ENCODE measurements at regions not wholly inside any gene's neighbourhood (a gene's known extent, or its start where the extent isn't known, plus 50 kb on each side); places are given as distances from the start of the nearest gene placed in this dataset.

DNA sequence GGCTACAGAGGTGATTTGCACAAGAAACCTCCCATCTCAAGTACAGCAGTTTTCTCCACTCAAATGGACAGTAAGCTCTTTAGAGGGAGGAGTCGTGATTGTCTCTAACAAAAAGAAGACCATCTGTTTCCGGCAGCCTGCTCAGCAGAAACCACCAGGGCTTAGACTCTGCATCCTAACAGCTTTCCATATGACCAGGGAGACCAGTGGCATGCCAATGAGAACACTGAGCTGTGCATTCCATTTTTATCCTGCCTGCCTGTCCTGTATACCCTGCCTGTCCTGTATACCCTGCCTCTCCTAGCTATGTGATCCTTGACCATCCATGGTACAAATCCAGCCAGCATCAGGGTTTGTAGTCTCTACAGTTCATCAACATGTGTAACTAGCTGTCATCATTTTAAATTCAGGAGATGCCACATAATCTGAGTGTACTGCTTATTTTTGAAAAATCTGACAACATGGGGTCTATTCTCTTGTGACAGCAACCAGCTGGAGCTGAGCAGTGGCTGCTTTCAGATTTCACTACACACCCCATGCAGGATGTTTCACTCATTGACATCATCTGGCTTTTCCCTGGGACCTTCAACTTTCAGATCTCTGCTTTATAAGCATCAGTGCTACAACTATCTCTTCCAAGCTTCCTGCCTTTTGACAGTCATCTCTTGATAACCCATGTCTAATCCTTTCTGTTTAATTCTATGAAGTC is 50.5 kb upstream of the POU2AF2 start:
- no peak for DNase-seq

DNA sequence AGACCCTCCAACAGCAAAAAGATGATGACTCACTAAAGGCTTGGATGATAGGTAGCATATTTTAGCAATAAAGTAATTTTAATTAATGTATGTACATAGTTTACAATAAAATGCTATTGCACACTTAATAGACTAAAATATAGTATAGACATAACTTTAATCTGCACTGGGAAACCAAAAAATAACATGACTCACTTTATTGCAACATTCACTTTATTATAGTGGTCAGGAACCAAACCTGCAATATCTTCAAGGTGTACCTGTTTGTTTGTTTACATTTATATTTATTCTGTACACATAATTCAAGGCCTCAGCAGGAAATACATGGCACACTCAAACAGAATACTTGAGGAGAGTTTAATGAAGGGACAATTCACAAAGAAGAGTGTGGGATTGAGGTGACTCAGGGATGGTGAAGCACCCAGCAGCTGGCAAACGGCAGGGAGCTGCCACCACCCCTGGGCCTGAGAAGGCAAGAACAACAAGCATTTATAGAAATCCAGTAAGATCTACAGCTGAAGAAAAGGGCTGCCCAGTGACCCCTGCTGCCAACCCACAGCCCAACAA is 51.5 kb upstream of the POU2AF2 start:
- DNase-seq, result no peak

DNA sequence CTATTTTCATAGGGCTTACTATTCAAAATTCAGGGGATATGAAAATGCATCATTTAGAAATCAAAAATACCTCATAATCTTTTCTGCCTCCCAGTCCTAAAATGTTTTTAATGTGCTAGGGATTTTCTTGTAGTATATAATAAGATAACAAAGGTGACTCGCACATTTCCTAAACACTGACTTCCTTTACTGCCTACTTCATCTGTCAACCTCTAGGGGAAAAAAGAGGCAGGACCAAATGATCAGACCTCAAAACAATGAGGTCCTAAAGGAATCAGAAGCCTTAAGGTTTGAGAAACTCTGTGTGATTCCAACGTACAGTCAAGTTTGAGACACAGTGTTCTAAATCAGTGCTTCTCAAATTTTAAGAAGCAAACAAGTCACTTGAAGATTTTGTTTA is 56.1 kb upstream of the POU2AF2 start:
- no peak for DNase-seq

DNA sequence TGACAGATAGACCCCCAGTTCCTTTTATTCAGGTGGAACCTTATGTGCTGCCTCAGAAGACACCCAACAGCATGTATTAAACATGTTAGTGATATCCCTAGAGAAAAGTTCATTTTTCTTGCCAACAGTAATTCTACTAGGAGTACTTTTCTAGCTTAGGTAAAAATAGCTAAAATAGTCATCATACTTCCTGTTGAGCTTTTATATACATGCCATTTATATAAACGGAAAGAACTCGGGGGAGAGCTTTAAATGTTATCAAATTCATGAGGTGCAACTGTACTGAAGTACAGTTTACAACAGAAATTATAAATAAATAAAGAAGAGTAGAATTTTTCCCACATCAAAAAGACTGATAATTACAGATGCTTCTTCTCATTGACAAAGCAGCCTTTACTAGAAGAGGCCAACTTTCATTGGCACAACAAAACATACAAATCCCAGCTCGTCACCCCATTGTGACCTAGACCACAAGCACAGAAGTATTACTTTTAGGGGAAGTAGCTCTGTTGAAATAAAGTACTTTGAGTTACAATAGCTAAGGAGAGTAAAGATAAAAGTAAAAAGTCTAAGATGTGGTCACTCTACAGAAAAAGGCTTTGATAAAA is 59.1 kb upstream of the POU2AF2 start:
- DNase-seq, result no peak

DNA sequence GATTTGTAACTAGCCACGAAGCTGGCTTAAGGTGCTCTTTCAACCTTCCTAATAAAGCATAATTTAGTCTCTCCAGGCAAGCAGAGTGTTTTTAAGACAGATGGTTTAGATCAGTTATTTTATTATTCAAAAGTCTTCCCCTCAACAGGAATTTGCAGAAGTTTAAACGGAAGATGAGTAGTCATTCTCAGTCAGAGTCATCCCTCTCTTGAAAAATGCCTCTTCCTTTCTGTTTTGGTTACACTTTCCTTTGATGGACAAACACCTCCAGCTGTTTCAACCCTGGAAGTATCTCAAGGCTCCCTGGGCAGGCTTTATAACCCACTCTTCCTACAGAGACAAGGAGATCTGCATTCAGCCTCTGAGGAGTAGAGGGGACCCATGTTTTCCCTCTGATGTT is 60.3 kb upstream of the POU2AF2 start:
- no peak for DNase-seq

DNA sequence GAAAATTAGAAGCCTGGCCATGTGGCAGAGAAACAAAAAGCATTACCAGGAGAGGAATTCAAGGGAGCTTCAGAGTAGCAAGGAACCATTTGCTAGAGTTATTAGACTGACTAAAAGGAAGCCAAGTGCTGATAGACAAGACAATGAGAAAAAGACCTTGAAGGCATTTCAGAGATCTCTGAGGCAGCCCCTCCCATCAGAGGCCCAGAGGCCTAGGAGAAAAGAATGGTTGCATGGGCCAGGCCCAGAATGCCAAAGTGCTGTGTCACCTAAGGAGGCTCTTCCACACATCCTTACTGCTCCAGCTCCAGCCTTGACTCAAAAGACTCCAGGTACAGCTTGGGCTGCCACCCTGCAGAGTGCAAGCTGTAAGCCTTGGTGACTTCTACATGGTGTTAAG is 61.8 kb upstream of the POU2AF2 start:
- no peak for DNase-seq

DNA sequence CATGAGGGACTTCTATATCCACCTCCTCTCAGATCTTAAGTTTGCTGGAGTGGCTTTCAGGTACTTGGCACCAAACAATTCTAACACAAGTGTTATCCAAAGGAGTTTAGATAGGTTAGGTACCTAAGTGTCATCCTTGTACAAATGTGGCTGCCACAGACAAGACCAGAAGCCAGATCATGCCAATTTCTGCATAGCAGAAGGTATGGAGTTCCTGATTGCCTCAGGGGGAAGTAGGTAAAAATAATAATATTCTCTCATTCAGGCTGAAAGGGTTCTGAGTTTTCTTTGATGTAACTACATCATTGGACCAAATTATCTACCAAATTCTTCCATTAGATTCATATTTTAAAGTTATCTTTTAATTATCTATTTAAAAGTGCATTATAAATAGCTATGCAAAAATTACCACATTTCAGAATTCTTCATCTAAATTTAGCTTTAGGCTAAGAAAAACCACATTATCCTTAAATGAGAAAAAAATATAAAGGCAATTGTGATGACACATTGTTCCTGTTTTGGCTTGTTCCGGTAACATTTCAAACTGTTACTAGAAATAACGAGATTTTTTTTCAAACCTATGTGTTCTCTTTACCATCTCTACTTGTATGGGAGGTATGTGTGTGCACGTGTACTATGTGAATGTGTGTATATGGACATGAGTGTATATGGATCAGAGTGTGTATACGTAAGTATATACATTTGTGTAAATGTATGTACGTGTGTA is 66.2 kb upstream of the POU2AF2 start:
- no peak for DNase-seq

DNA sequence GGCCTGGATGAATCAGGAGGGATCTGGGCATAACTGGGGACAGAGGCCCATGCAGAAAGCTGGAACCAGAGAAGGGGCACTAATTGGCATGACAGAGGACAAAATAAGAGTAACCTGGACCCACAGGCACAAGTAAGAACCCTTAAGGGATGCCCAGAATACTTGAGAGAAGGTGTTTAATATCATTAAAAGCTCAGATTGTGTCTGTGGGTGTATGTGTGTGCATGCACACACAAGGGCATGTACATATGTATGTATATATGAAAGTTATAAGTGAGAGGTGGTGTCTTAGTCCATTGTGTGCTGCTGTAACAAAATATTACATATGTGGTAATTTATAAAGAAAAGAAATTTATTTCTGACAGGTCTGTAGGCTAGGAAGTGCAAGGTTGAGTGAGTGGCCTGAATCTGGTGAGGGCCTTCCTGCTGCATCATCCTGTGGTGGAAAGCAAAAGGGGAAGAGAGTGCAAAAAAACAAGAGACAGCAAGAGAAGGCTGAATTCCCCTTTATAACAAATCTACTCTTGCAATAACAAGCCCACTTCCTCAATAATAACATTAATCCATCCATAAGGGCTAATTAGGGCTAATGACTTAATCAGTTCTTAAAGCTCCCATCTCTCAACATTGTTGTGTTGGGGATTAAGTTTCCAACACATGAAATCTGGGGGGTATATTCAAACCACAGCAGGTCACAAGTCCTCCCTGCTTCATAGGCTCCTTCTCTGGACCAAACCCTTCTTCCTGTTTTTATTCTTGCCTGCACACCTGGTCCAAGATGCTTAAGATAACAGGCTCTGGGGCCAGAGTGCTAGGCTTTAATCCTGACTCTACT is 68.3 kb upstream of the POU2AF2 start:
- no peak for DNase-seq

DNA sequence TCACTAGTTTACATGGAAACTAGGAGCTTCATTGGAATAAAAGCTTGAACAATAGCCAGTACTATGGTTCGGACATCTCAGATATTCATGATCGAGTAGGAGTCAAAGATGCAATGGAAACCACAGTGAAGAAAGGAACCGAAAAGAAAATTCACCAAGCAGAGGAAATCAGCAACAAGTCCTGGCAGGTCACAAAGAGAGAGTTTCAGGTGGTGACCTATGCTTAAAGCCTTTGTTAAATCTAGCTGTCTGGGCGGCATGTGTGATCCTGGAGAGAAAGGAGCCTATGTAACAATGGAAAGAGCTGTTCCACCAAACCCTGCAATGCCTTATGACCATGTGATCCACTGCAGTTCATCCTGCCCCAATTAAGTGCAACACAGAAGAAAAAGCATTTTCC is 68.9 kb upstream of the POU2AF2 start:
- no peak for DNase-seq

DNA sequence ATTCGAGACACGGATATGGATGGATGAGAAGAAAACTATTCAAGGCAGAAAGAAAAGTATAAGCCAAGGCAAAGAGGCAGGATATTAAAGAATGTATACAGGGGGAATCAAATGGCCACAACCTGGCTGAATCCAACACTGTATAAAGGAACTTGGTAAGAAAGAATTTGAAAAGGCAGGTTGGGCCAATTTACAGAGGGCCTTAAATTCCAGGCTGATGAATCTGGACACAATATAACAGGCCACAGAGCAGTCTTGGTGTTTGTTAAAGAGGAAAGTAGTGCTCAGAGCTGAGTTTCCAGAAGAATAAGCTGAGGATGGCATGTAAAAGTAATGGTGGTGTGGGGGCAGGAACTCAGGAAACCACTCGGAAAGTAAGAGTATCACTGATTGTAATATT is 72.3 kb upstream of the POU2AF2 start:
- no peak for DNase-seq

DNA sequence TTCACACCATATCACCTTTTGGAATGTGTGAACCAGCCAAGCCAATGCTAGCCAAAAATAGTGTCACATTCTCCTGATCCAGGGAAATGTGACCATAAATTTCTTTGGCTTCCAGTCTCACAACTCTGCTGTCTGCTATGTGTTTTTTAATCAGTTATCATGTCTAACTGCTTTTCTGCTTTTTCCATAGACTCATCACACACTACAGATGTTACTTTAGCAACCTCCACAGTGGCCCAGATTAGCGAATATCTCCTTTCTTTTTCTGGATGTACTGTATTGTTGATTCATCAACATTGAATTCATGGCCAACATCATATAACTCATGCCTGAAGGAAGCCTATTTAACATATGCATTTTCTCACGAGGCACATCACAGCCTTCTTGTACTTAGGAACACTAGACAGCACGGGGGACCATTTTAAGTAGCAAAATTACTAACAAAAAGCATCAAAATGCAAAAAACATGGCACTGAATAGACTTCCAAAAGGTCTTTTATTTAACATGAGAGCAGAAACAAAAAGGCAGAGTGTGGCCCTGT is 73.1 kb upstream of the POU2AF2 start:
- no peak for DNase-seq

DNA sequence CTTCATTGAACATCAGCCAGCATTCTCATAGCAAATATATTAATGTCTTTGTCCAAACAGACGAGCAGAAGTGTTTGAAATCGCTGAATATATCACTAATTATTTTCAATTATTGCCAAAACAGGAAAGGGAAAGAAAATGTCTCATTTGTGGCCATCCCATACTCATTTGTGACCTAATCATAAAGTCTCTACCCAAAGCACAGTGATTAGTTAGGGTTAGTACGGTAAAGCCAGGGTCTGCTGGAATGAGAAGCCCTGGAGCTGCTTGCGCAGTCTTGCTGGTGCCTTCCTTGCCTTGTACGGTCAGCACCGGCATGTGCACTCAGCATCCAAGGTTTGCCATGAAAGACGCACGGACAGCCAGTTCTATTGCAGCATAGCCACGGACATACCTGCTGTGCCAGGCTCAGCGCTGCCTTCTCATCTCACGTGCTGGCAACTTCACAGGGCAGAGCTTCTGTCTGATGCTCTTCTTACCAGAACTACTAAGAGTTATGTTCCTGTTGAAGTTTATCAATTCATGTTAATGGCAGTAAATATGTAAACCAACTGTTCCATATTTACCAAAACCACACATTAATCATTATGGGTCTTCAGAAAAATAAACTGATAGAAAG is 74.7 kb upstream of the POU2AF2 start:
- DNase-seq, result no peak

DNA sequence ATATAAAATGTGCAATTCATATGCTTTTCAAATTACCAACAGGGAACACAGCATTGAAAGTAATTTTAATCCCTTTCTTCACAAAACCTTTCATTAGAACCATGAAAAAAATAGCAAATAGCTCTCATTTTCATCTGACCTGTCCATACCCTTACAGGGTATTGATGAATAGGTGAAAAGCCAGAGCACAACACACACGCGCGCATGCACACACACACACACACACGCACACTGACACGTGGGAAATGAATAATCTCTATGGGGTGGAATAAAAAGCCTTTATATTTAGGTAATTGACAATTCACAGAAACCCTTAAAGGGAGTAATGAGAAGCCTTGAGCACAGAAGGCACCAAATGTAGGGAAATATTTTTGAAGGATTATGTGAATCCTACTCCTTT is 76.2 kb upstream of the POU2AF2 start:
- no peak for DNase-seq

DNA sequence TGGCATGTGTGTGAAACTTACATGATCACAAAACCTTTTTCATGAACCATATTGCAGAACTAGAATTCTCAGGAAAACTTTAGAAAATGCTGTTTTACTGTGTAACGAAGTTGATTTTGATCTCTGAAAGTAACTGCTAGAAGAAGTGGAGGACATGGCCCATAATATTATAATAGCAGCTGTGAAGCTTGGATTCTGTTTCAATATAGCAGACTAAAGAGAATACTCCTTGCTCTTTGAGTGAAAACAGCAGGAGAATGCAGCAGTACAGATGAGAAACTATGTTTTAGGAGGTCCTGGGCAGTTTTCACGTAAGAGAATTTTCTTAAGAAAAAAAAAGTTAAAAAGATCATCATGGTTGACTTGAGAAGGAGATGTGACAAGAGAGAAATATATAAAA is 76.7 kb upstream of the POU2AF2 start:
- no peak for DNase-seq

DNA sequence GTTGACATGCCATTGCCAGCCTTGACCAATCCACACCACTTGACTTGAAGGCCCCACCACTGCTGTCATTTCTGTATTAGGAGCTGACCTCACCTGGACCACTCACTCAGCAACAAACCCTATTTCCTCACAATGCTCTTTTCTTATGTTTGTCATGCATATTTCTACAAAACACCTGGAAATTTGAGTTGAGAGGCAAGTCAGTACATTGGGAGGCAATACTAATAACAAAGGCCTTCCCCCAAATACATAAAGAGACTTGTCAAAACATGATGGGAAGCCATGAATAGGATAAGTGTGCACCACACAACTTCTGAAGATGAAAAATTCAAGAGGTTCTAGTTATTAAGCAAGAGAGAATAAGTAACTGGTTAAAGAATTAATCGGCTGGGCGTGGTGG is 77.9 kb upstream of the POU2AF2 start:
- no peak for DNase-seq

DNA sequence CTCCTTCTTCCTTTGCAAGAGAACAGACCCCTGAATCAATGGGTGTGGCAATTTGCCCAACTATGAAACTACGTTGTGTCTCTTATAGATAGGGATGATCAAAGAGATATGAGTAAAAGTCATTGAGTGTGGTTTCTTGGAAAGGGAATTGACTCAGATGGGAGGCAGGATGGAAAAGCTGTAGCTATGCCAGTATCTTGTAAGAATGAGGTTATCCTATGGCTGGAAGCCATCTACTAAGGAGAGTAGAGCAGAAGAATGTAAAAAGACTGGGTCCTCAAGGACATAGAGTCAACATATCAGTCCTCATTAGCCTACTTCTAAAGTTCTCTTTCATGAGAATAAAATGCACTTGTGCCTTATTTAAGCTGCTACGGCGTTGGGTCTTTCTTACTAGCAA is 78.9 kb upstream of the POU2AF2 start:
- no peak for DNase-seq

DNA sequence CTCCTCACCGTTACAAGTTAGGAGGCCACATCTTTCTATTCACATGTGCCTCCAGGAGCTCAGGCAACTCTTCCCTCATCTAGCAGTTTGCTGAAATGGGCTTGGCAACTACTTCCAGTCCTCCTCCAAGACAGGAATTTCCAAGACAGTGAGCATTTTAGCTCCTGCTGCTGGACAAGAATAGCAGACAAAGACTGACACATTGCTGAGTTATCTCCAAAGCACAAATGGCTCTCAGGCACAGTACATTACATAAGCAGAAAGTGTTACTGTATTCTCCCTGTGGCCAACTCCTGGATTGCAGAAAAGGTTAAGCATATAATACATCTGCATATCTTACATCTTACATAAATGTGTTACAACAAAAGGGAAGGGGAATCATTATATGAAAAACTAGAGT is 83.2 kb upstream of the POU2AF2 start:
- no peak for DNase-seq

DNA sequence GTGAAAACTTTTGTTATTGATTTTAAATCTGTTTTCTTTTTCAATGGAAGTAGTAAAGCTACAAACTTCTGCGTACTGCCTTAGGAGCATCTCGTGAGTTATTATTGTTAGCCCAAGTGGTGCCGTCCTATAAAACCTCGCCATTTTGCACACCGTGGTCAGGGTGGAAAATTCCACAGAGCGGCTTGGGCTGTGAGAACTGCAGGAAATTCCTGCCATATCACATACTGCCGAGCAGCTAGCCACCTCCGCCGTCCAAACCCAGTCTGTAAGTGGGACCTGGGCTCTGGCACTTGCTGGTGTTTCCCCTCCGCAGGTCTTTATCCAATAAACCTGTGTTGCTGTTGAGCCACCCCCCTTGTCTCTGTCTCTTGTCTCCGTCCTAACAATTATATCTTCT is 88.0 kb upstream of the POU2AF2 start:
- no peak for DNase-seq

DNA sequence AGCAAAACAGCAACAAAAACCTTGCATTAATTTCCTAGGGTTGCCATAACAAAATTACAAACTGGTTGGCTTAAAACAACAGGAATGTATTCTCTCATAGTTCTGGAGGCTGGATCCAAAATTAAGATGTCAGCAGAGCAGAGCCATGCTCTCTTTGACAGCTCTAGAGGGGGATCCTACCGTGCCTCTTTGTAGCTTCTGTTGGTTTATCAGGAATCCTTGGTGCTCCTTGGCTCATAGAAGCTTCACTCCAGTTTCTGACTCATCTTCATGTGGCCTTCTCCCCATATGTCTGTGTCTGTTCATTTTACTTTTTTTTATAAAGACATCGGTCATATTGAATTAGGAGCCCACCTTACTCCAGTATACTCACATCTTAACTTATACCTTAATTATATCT is 90.5 kb upstream of the POU2AF2 start:
- DNase-seq, result no peak

DNA sequence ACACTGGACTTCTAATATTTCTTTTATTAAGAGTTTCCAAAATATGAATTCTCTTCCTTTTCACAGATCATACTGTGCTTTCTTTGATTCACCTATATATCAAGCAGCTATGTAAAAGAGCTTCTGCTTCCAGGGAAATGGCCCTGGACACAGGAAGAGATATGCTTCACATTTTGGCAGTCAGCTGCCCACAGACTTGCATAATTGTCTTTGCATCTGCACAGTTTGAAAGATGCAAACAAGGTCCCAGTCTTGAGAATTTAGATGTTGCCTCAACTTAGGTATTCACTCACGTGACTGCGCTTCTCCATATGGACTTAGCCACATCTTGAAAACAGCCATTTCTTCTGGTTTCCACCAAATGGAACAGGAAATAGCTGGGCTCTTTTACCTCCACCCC is 92.3 kb upstream of the POU2AF2 start:
- DNase-seq, result no peak

DNA sequence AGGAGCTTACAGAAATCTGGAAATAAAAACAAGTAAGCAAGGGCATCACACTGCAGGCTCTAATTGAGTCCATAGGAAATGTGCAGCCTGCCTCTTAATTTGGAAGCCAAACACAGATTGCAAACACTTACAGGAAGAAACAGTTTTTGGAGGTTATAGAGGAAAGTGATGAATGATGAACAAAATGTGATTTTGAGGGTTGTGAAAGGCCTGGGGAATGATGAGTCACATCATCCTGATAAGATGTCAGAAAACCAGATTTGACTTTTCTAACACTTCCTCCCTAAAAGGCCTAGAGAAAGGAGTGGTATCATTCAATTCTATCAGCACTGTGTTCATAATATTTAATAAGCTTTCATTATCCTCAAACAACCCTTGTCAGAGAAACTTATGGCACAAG is 96.6 kb upstream of the POU2AF2 start:
- no peak for DNase-seq

All from hypothalamus (tissue), 51 donors.